Left renal cortex interstitium (tissue), 4 donors: ENCODE measurements at regions not wholly inside any gene's neighbourhood (a gene's known extent, or its start where the extent isn't known, plus 50 kb on each side); places are given as distances from the start of the nearest gene placed in this dataset.

Source experiments
- DNase-seq, 4 donors: peaks; one replicate each; pipeline ENCODE4 v3.0.0-alpha.2; 2013; ENCODE audit warnings: low read depth in 4 of 4, low spot score in 2 of 4, missing footprints in 1 of 4

GRCh38 chr6:164206807-164207423, 792.4 kb downstream of the QKI start:
- DNase-seq: no peak

- no peak for DNase-seq
These were observed 785.6 kb downstream of the QKI start for GRCh38 chr6:164200071-164200470.

DNA sequence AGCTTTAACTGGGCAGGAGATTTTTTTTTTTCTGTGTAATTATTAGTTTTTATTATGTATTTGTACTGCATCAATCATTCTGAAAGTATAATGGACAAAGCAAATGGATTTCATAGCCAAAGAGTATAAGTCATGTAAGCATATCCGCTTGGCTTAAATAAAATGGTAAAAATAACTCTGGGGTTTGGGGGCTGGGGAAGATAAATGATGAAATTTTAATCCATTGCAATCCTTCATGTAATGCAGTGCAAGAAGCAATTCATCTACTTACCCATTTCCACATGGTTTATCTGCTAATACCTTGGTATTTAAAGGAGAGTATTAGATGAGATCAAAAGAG, 781.4 kb downstream of the QKI start:
- no peak for DNase-seq

DNA sequence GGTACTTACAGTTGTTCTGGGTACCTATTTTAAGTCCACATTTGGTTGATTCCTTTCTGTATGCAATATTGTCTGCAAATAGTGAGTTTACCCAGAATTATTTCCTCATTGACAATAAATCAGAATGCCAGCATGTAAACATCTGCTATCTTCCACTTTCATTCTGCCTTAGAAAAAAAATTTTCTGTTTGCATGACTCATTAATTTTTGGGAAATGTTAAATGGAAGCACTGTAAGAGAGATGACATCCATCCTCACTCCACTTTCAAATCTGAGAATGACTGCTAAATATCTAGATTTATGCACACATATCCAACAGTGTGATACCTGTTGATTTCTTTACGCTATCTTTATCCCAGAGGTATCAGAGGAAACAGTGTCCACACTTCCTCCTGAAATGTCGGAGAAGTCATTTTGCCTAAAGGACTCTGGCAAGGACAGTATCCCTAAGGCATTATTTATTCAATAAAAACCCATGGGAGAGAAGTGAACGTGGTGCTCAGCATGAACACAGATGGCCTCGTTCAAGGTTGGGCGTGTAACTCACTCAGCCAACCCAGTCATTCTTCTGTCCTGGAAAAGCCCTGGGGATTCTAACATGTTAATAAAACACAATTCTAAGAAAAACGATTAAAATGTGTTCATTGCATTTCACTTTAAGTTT, 780.9 kb downstream of the QKI start:
- no peak for DNase-seq

GRCh38 chr6:164188861-164189260, 774.3 kb downstream of the QKI start:
- no peak for DNase-seq

DNA sequence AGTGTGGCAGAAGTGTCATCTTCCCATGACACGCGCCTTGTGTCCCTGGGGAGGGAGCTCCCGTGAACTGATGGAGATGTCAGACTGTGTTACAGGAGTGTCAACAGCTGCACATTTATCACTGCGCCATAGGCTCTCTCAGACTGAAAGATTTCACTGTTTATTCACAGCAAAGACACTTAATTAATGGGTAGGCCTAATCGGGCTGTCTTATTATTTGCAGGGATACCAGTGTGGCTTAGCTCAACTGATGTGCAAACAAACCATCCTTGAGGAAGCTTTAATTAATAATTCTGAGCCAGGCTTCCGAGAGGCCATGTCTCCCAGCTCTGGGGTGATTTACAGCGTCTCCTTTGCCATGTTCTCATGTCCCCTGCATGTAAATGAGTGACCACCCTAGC, 771.0 kb downstream of the QKI start:
- DNase-seq: no peak

DNA sequence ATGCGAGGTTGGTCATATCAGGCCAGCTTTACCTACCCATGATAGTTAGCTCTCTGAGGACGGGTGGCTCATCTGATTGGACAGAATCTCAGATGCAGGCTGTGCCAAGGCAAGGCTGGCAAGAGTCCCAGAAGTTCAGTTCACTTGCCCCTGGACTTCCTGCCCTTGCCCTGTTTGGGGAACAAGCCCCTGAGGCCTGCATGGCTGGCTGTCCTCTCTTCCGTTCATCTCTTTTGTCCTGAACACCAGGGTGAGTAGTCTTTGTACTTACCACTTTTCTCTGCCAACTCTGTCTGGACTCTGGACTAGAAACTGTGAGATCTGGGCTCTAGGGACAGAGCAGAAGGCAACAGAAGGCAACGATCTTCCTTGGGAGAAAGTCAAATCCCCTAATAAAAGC, 769.9 kb downstream of the QKI start:
- DNase-seq: no peak

GRCh38 chr6:164183556-164184123, 769.1 kb downstream of the QKI start:
- no peak for DNase-seq

DNA sequence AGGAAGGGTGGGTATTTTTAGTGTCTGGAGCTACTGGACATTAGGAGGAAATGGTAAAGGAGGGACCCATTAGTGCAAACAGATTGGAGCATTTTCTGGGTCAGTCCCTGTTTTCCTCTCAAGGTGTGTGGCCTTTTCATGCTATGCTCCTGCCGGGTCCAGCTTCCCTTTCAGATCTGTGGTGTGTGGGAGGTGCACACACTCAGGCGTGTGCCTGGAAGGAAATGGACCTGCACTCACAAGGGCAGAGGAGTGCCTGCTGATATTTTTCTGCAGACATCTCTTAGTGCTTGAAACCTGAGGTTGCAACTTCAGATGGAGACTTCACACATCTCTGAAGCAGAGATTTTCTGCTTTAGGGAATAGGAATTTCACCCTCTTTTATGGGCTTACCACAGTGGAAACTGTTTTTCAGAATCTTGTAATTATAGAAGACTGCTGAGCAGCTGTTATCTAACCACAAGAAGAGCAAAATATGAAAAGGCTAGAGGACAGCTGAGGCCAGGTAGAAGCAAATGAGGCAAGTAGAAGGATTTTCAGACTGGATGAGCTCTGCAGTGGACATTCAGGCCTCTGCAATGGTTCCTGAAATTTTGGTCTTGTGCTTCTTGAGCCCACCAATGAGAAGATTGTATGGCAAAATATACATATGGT, 764.3 kb downstream of the QKI start:
- DNase-seq: no peak

DNA sequence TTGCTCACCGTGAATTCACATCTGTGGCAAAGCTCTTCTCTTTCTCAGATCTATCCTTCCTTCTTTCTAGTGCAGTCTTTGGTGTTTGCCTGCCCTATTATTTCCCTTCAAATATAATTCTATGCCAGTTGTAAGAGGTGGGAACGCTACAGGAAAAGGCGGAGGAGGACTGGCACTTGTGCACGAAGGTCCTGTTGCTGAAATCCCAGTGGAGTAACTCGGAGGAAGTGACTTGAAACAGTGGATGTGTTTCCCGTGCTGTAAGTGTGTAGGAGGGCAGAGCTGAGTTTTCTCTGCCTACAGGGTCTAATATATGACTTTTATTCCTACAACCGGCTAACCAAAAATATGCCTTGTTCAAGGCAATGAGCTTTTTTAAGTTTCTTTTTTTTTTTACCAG, 754.8 kb downstream of the QKI start:
- no peak for DNase-seq

DNA sequence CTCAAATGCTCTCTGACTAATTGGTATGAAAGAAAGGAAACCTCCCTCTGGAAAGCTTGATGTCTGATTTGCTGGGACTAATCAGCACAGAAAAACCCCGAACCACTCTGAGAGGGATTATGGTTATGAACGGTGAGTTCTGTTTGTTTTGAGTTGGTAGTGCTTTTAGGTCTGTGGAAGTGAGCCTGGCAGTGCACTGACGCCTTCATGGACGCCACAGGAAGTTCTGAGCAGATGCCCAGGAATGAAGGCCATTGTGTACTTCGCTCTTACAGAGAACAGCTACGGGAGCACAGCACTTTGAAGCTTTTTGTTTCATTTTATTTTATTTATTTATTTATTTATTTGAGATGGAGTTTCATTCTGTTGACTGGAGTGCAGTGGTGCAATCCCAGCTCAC, 754.1 kb downstream of the QKI start:
- DNase-seq: no peak

- DNase-seq: no peak
These were observed 753.4 kb downstream of the QKI start for GRCh38 chr6:164167873-164168405.

GRCh38 chr6:164166996-164167395, 752.5 kb downstream of the QKI start:
- no peak for DNase-seq

DNA sequence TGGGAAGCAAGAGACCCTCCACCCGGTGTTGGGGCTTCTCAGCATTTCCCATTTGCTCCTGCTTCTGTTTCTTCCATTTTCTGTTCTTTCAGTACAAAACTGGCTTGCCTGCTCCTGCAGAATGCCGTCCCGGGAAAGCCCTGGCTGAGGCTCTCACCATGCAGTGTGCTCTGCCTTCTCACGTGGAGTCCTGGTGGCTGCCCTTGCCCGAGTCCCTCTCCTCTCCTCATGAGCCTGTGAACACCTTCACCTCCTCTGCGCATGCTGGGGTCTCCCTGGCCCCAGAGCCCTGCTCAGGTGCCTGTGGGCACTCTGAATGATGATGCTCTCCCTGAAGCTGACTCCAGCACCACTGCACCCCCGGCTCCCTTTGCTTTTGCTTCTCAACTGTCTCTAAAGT, 752.0 kb downstream of the QKI start:
- no peak for DNase-seq

GRCh38 chr6:164164876-164165275, 750.4 kb downstream of the QKI start:
- DNase-seq: no peak

DNA sequence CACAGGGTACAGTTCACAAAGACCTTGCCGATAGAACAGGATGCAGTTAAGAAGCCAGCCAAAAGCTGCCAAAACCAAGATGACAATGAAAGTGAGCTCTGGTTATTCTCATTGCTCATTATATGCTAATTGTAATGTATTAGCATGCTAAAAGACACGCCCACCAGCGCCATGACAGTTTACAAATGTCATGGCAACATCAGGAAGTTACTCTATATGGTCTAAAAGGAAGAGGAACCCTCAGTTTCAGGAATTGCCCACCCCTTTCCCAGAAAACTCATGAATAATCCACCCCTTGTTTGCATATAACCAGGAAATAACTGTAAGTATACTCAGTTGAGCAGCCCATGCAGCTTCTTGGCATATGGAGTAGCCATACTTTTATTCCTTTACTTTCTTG, 748.7 kb downstream of the QKI start:
- no peak for DNase-seq

DNA sequence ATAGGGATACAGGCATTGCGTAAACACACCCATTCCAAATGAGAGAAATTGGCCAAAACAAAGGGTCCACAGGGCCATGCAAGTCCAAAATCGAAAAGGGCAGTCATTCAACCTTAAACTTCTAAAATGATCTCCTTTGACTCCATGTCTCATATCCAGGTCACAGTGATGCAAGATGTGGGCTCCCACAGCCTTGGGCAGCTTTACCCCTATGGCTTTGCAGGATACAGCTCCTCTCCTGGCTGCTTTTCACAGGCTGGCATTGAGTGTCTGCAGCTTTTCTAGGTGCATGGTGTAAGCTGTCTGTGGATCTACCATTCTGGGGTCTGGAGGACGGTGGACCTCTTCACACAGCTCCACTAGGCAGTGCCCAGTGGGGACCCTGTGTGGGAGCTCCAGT, 744.5 kb downstream of the QKI start:
- DNase-seq: no peak

DNA sequence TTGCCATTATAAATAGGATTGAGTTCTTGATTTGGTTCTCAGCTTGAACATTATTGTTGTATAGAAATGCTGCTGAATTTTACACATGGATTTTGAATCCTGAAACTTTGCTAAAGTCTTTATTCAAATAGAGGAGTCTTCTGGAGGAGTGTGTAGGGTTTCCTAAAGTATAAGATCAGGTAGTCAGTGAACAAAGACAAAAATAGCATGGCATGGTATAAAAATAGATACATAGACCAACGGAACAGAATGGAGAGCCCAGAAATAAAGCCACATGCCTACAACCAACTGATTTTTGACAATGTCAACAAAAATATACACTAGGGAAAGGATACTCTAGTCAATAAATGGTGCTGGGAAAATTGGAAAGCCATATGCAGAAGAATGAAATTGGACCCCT, 740.1 kb downstream of the QKI start:
- no peak for DNase-seq

DNA sequence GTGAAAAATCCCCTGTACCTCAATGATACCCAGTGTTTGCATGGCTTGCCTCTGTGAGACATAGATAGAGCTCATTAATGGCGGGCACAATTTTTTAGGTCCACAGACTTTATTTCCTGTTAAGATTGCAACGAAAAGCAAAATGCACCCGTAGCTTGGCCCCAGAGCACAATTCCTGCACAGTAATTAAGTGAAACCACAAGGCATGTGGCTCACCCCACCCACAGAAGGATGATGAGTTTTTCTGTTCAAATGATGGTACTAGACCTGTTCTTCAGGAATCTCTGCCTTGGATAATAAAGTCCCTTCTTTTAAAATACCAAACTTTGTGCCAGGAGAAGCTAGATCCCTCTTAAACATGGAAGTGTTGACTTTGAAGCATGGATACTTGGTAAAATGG, 738.1 kb downstream of the QKI start:
- DNase-seq: no peak

- DNase-seq: no peak
These were observed 736.9 kb downstream of the QKI start for GRCh38 chr6:164151161-164152120.

GRCh38 chr6:164150232-164150631, 735.7 kb downstream of the QKI start:
- DNase-seq: no peak
